GM12878 (cell line): ENCODE measurements at regions not wholly inside any gene's neighbourhood (a gene's known extent, or its start where the extent isn't known, plus 50 kb on each side); places are given as distances from the start of the nearest gene placed in this dataset.

Experiments
- ATAC-seq: fragments of 200-7000 bp; cut with Tn5 transposase; 3 replicates; pipeline ENCODE4 v1.9.1; 2020; ENCODE audit warnings: mild to moderate bottlenecking, moderate library complexity
- BruUV-seq: library from RNA; stranded (reverse); fragments of 400-500 nt; replicated peaks from 2 replicates; lab custom pipeline; 2021; lab: Mats Ljungman, UMichigan
- CTCF ChIA-PET: fragments of 300-600 bp; sonication (Branson Sonifier 250); formaldehyde crosslinking; extraction: SDS; loops from one replicate; lab custom pipeline; 2021; ENCODE audit warnings: inconsistent platforms; lab: Yijun Ruan, JAX
- POLR2A ChIA-PET: fragments of 350-600 bp; formaldehyde crosslinking; extraction: SDS; loops from one replicate; lab custom pipeline; 2021; ENCODE audit warnings: inconsistent platforms; lab: Charles Lee
- RAD21 ChIA-PET: fragments of 300-600 bp; sonication (Branson Sonifier 250); formaldehyde crosslinking; loops from one replicate; lab custom pipeline; 2023; ENCODE audit warnings: antibody characterized with exemption; ENCODE audit not compliant: unreplicated experiment; lab: Charles Lee
- SMC1A ChIA-PET: fragments of 300-600 bp; sonication (Branson Sonifier 250); formaldehyde crosslinking; loops from one replicate; lab custom pipeline; 2023; ENCODE audit not compliant: unreplicated experiment, uncharacterized antibody; lab: Charles Lee
- DNase-seq: peaks from one replicate; pipeline ENCODE4 v3.0.0-alpha.2; 2011; ENCODE audit warnings: low read depth, low spot score
- FAIRE-seq: peaks from 3 replicates; lab custom pipeline; 2011; peaks lifted over from hg19 to GRCh38; lab: Jason Lieb, UNC
- H2AFZ ChIP-seq: 2 replicates; pipeline ENCODE4 v1.6.0; 2011; ENCODE audit warnings: low read depth, low read length, control low read depth; ENCODE audit not compliant: control insufficient read depth
- H3K27ac ChIP-seq: 2 replicates; pipeline ENCODE4 v1.5.1; 2011; ENCODE audit warnings: control low read depth; ENCODE audit not compliant: control insufficient read depth, insufficient read depth
- H3K27me3 ChIP-seq, 2 experiments: replicated peaks in 1 of 2; 2 replicates each; pipeline versions ENCODE4 v1.6.0 to v1.6.1; 2011; ENCODE audit warnings: low read length in 1 of 2; ENCODE audit not compliant: control insufficient read depth in 2 of 2, insufficient read depth in 2 of 2
- H3K36me3 ChIP-seq, 2 experiments: 2 replicates each; pipeline ENCODE4 v1.5.1; 2011; ENCODE audit warnings: low read length in 1 of 2; ENCODE audit not compliant: control insufficient read depth in 2 of 2, insufficient read depth in 2 of 2
- H3K4me1 ChIP-seq: 2 replicates; pipeline ENCODE4 v1.6.1; 2011; ENCODE audit warnings: mild to moderate bottlenecking, low read length, moderate library complexity, mixed read lengths; ENCODE audit not compliant: control insufficient read depth, insufficient read depth
- H3K4me2 ChIP-seq: 2 replicates; pipeline ENCODE4 v1.6.0; 2011; ENCODE audit warnings: control low read depth; ENCODE audit not compliant: control insufficient read depth, insufficient read depth
- H3K4me3 ChIP-seq: fragments of 200-600 bp; sonication (generic); 2 replicates; pipeline ENCODE4 v1.5.1; 2016
- H3K79me2 ChIP-seq: 2 replicates; pipeline ENCODE4 v1.6.0; 2011; ENCODE audit warnings: low read length; ENCODE audit not compliant: control insufficient read depth, insufficient read depth
- H3K9ac ChIP-seq: 2 replicates; pipeline ENCODE4 v1.8.0; 2011; ENCODE audit warnings: low read length, control low read depth, mixed read lengths; ENCODE audit not compliant: control insufficient read depth, insufficient read depth
- H3K9me3 ChIP-seq: replicated peaks from 3 replicates; pipeline ENCODE4 v1.5.1; 2011; ENCODE audit warnings: mild to moderate bottlenecking, low read length; ENCODE audit not compliant: control insufficient read depth, insufficient read depth
- H4K20me1 ChIP-seq: 2 replicates; pipeline ENCODE4 v1.6.0; 2011; ENCODE audit not compliant: control insufficient read depth, insufficient read depth
- ASH2L ChIP-seq: fragments of 300-600, 200-600 bp; sonication (generic); IDR thresholded peaks from 2 replicates; pipeline ENCODE4 v1.6.1; 2017; ENCODE audit warnings: low read depth, mild to moderate bottlenecking, borderline replicate concordance
- ATF7 ChIP-seq: fragments of 450-650 bp; IDR thresholded peaks from 2 replicates; pipeline ENCODE4 v1.6.1; 2016; ENCODE audit warnings: low read depth, mild to moderate bottlenecking
- BACH1 ChIP-seq: fragments of 450-650 bp; IDR thresholded peaks from 2 replicates; pipeline ENCODE4 v1.6.1; 2017; ENCODE audit warnings: mild to moderate bottlenecking, borderline replicate concordance
- CEBPZ ChIP-seq: fragments of 150-350 bp; IDR thresholded peaks from 2 replicates; pipeline ENCODE4 v1.6.1; 2016; ENCODE audit warnings: low read depth, low read length
- CREB1 ChIP-seq: IDR thresholded peaks from 2 replicates; pipeline ENCODE4 v1.6.1; 2012; ENCODE audit warnings: low read depth, mild to moderate bottlenecking, inconsistent platforms
- EZH2 ChIP-seq: IDR thresholded peaks from 2 replicates; pipeline ENCODE4 v1.6.1; 2012; ENCODE audit warnings: low read depth, mild to moderate bottlenecking, control low read depth, inconsistent platforms, low read length, borderline replicate concordance; ENCODE audit not compliant: control insufficient read depth
- IRF4 ChIP-seq: IDR thresholded peaks from 2 replicates; pipeline ENCODE4 v1.6.1; 2011; ENCODE audit warnings: low read depth, low read length
- NR2F1 ChIP-seq: fragments of 450-650 bp; conservative IDR thresholded peaks from 2 replicates; pipeline ENCODE4 v1.6.1; 2017; ENCODE audit warnings: mild to moderate bottlenecking
- POLR2A ChIP-seq: IDR thresholded peaks from 2 replicates; pipeline ENCODE4 v1.6.1; 2011; ENCODE audit warnings: low read depth, mild to moderate bottlenecking, low read length
- RELA ChIP-seq: fragments of 450-650 bp; IDR thresholded peaks from 2 replicates; pipeline ENCODE4 v1.8.0; 2014; ENCODE audit warnings: borderline replicate concordance; ENCODE audit not compliant: partially characterized antibody
- SMAD5 ChIP-seq: IDR thresholded peaks from 2 replicates; pipeline ENCODE4 v1.6.1; 2016; ENCODE audit warnings: antibody characterized with exemption, low read depth
- TCF3 ChIP-seq: IDR thresholded peaks from 2 replicates; pipeline ENCODE4 v1.6.1; 2012; ENCODE audit warnings: low read depth, mild to moderate bottlenecking, low read length, borderline replicate concordance; ENCODE audit not compliant: insufficient read depth
- YY1 ChIP-seq: IDR thresholded peaks from 2 replicates; pipeline ENCODE4 v1.6.1; 2011; ENCODE audit warnings: low read depth, mild to moderate bottlenecking, low read length
- ZNF384 ChIP-seq: IDR thresholded peaks from 2 replicates; pipeline ENCODE4 v1.6.1; 2012; ENCODE audit warnings: low read depth, mild to moderate bottlenecking, low read length, improper control_type of control experiment, borderline replicate concordance
- WGBS: methylation state at CpG from one replicate; pipeline ENCODE4 v1.1.6; 2016; ENCODE audit warnings: low lambda C conversion rate; ENCODE audit not compliant: insufficient replicate concordance, insufficient coverage; ENCODE audit errors: missing lambda C conversion rate; 5-methylcytosine and 5-hydroxymethylcytosine counted together
- in situ Hi-C: fragments of 300-500 bp; cut with MboI; formaldehyde crosslinking; loops from 9 replicates; pipeline ENCODE4 v1.14.3; 2018; ENCODE audit warnings: mixed read lengths
- intact Hi-C: fragments of 100-400 bp; cut with micrococcal nuclease; formaldehyde crosslinking; loops from one replicate; pipeline ENCODE4 v1.14.2; 2022; ENCODE audit not compliant: unreplicated experiment
- TF ChIP-seq, protein P1 (sequence below): fragments of 450-650 bp; IDR thresholded peaks from 2 replicates; pipeline ENCODE4 v1.6.1; 2014; ENCODE audit warnings: mild to moderate bottlenecking
- TF ChIP-seq, protein P2 (sequence below): IDR thresholded peaks from 2 replicates; pipeline ENCODE4 v1.6.1; 2011; ENCODE audit warnings: borderline replicate concordance, low read depth, mild to moderate bottlenecking, moderate library complexity, mixed read lengths, low read length; ENCODE audit not compliant: insufficient read depth; ENCODE audit errors: extremely low read length
- TF ChIP-seq, protein P3 (sequence below): fragments of 450-650 bp; formaldehyde crosslinking; IDR thresholded peaks from 2 replicates; pipeline ENCODE4 v1.4.0; 2022; ENCODE audit warnings: mild to moderate bottlenecking, moderate library complexity

GRCh38 chr7:86214734-86215133 is 429.0 kb upstream of the GRM3 start:
- Histone ChIP-seq H4K20me1 (no peaks in the 10 kb centered on the region), H3K79me2 (no peaks in the 10 kb centered on the region), H3K4me1 (no peaks in the 10 kb centered on the region), H3K9ac (no peak overlapping the region), H3K27me3 (no peaks in the 10 kb centered on the region), H3K4me2 (no peak overlapping the region), H3K4me3 (no peak overlapping the region), H3K9me3 (no peaks in the 10 kb centered on the region), H3K36me3 (no peaks in the 10 kb centered on the region), H3K27ac (no peak overlapping the region), H2AFZ (no peak overlapping the region)
- ChIA-PET SMC1A (interaction anchor here (1.3 kb wide), 1 partner anchor 12 kb away, joined by 3 read pairs; no protein-coding TSS in a partner anchor), POLR2A (no interaction called here), CTCF (no interaction called here), RAD21 (no interaction called here)
- TF ChIP-seq ZNF384 (no peak), BACH1 (no peak), RELA (no peak), EZH2 (no peak), ASH2L (no peak), IRF4 (no peak), TCF3 (no peak), SMAD5 (no peak), POLR2A (no peak), ATF7 (no peak), NR2F1 (no peak), CEBPZ (no peak), CREB1 (no peak), YY1 (no peak)
- TF ChIP-seq, protein P1, sequence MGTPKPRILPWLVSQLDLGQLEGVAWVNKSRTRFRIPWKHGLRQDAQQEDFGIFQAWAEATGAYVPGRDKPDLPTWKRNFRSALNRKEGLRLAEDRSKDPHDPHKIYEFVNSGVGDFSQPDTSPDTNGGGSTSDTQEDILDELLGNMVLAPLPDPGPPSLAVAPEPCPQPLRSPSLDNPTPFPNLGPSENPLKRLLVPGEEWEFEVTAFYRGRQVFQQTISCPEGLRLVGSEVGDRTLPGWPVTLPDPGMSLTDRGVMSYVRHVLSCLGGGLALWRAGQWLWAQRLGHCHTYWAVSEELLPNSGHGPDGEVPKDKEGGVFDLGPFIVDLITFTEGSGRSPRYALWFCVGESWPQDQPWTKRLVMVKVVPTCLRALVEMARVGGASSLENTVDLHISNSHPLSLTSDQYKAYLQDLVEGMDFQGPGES: no peak
- TF ChIP-seq, protein P2, sequence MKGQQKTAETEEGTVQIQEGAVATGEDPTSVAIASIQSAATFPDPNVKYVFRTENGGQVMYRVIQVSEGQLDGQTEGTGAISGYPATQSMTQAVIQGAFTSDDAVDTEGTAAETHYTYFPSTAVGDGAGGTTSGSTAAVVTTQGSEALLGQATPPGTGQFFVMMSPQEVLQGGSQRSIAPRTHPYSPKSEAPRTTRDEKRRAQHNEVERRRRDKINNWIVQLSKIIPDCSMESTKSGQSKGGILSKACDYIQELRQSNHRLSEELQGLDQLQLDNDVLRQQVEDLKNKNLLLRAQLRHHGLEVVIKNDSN: no peak
- TF ChIP-seq, protein P3, sequence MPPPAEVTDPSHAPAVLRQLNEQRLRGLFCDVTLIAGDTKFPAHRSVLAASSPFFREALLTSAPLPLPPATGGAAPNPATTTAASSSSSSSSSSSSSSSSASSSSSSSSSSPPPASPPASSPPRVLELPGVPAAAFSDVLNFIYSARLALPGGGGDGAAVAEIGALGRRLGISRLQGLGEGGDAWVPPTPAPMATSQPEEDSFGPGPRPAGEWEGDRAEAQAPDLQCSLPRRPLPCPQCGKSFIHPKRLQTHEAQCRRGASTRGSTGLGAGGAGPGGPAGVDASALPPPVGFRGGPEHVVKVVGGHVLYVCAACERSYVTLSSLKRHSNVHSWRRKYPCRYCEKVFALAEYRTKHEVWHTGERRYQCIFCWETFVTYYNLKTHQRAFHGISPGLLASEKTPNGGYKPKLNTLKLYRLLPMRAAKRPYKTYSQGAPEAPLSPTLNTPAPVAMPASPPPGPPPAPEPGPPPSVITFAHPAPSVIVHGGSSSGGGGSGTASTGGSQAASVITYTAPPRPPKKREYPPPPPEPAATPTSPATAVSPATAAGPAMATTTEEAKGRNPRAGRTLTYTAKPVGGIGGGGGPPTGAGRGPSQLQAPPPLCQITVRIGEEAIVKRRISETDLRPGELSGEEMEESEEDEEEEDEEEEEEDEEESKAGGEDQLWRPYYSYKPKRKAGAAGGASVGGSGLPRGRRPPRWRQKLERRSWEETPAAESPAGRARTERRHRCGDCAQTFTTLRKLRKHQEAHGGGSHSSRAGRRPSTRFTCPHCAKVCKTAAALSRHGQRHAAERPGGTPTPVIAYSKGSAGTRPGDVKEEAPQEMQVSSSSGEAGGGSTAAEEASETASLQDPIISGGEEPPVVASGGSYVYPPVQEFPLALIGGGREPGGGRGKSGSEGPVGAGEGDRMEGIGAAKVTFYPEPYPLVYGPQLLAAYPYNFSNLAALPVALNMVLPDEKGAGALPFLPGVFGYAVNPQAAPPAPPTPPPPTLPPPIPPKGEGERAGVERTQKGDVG (CRISPR knock-in tag): no peak
- DNase-seq (no peak), ATAC-seq (no peak), FAIRE-seq (no peak)
- 7% methylated on average over 4 of the region's 4 CpGs for WGBS
- intact Hi-C loops (no loop called here), in situ Hi-C loops (no loop called here)
- no TSS peak for BruUV-seq
